HepG2 (cell line): ENCODE measurements at regions not wholly inside any gene's neighbourhood (a gene's known extent, or its start where the extent isn't known, plus 50 kb on each side); places are given as distances from the start of the nearest gene placed in this dataset.

ENCODE experiments used
- ATAC-seq: fragments of 200-7000 bp; cut with Tn5 transposase; 3 replicates; pipeline ENCODE4 v1.9.1; 2020; ENCODE audit warnings: mild to moderate bottlenecking, moderate library complexity
- BruUV-seq: library from RNA; stranded (reverse); fragments of 400-500 nt; replicated peaks from 2 replicates; lab custom pipeline; 2021; lab: Mats Ljungman, UMichigan
- CTCF ChIA-PET: fragments of 300-600 bp; formaldehyde crosslinking; extraction: SDS; loops from one replicate; lab custom pipeline; 2021; ENCODE audit warnings: low total read pairs, inconsistent platforms, low intra/inter-chr PET ratio; lab: Yijun Ruan, JAX
- POLR2A ChIA-PET: fragments of 350-600 bp; sonication (Branson Sonifier 250); formaldehyde crosslinking; loops from one replicate; lab custom pipeline; 2020; ENCODE audit warnings: antibody characterized with exemption, inconsistent platforms; lab: Yijun Ruan, JAX
- DNase-seq: peaks from one replicate; pipeline ENCODE4 v3.0.0-alpha.2; 2015; ENCODE audit warnings: low spot score
- FAIRE-seq: peaks from 3 replicates; lab custom pipeline; 2011; peaks lifted over from hg19 to GRCh38; lab: Jason Lieb, UNC
- H2AFZ ChIP-seq: one replicate; pipeline ENCODE4 v1.6.1; 2011; ENCODE audit warnings: low read length, inconsistent platforms
- H3K27ac ChIP-seq: fragments of 300-600 bp; 3 replicates; pipeline ENCODE4 v1.8.0; 2011; ENCODE audit warnings: mixed run types, mild to moderate bottlenecking, mixed read lengths, low read length, inconsistent platforms; ENCODE audit not compliant: insufficient read depth; ENCODE audit errors: extremely low read length
- H3K27me3 ChIP-seq, 2 experiments: fragments of 200-600 bp in 1 of 2; 2 replicates in 1 of 2; 3 replicates in 1 of 2; pipeline versions ENCODE4 v1.6.0 to v1.8.0; 2011; ENCODE audit warnings: low read length in 2 of 2, mild to moderate bottlenecking in 2 of 2, moderate library complexity in 2 of 2, inconsistent platforms in 1 of 2; ENCODE audit not compliant: insufficient read depth in 2 of 2, control insufficient read depth in 1 of 2
- H3K36me3 ChIP-seq, 2 experiments: fragments of 200-600 bp in 1 of 2; replicated peaks in 1 of 2; 2 replicates in 1 of 2; 3 replicates in 1 of 2; pipeline versions ENCODE4 v1.5.1 to v1.8.0; 2011; ENCODE audit warnings: low read length in 2 of 2, inconsistent platforms in 1 of 2; ENCODE audit not compliant: insufficient read depth in 2 of 2, control insufficient read depth in 1 of 2
- H3K4me1 ChIP-seq: 2 replicates; pipeline ENCODE4 v1.5.1; 2012; ENCODE audit warnings: low read length, inconsistent platforms; ENCODE audit not compliant: insufficient read depth
- H3K4me2 ChIP-seq: 2 replicates; pipeline ENCODE4 v1.6.0; 2011; ENCODE audit warnings: low read depth, low read length, inconsistent platforms
- H3K4me3 ChIP-seq, 3 experiments: fragments of 200-600 bp in 1 of 3; sonication (generic), shearing (Covaris generic) in 1 of 3; replicated peaks in 1 of 3; 2 replicates each; pipeline ENCODE4 v1.5.1; 2011 to 2016; ENCODE audit warnings: low read length in 3 of 3, inconsistent platforms in 2 of 3, low read depth in 2 of 3, mild to moderate bottlenecking in 2 of 3, control low read depth in 1 of 3, mixed read lengths in 1 of 3; ENCODE audit not compliant: insufficient read depth in 1 of 3
- H3K79me2 ChIP-seq: one replicate; pipeline ENCODE4 v1.6.1; 2011; ENCODE audit warnings: low read length, inconsistent platforms; ENCODE audit not compliant: insufficient read depth
- H3K9ac ChIP-seq: 2 replicates; pipeline ENCODE4 v1.6.0; 2011; ENCODE audit warnings: mild to moderate bottlenecking, low read depth, low read length, inconsistent platforms; ENCODE audit not compliant: insufficient read depth
- H3K9me3 ChIP-seq: 2 replicates; pipeline ENCODE4 v1.5.1; 2012; ENCODE audit warnings: mild to moderate bottlenecking, low read length
- H4K20me1 ChIP-seq: 2 replicates; pipeline ENCODE4 v1.6.0; 2011; ENCODE audit warnings: inconsistent platforms, mild to moderate bottlenecking, low read length, moderate library complexity; ENCODE audit not compliant: insufficient read depth
- ELF3 ChIP-seq: IDR thresholded peaks from 2 replicates; pipeline ENCODE4 v1.6.1; 2016; ENCODE audit warnings: missing genetic modification reagents, missing compliant biosample characterization
- MAFF ChIP-seq: IDR thresholded peaks from 2 replicates; pipeline ENCODE4 v1.6.1; 2011; ENCODE audit warnings: low read depth, low read length, improper control_type of control experiment
- MAFK ChIP-seq, 2 experiments: IDR thresholded peaks in 1 of 2; conservative IDR thresholded peaks in 1 of 2; 2 replicates each; pipeline ENCODE4 v1.6.1; 2011; ENCODE audit warnings: improper control_type of control experiment in 2 of 2, low read length in 2 of 2
- NFKBIZ ChIP-seq: IDR thresholded peaks from 2 replicates; pipeline ENCODE4 v1.6.1; 2018; ENCODE audit warnings: missing genetic modification reagents, missing compliant biosample characterization
- NONO ChIP-seq, 2 experiments: fragments of 450-650 bp in 1 of 2; sonication (generic) in 1 of 2; formaldehyde crosslinking in 1 of 2; IDR thresholded peaks in 1 of 2; conservative IDR thresholded peaks in 1 of 2; 2 replicates each; pipeline versions ENCODE4 v1.6.1 to v1.8.0; 2017 to 2022; ENCODE audit warnings: mild to moderate bottlenecking in 1 of 2, missing genetic modification reagents in 1 of 2, moderate library complexity in 1 of 2
- SAP130 ChIP-seq: IDR thresholded peaks from 2 replicates; pipeline ENCODE4 v1.6.1; 2016; ENCODE audit warnings: low read depth
- STAT6 ChIP-seq: sonication (generic); formaldehyde crosslinking; IDR thresholded peaks from 2 replicates; pipeline ENCODE4 v1.4.0; 2020; ENCODE audit warnings: missing genetic modification reagents, mild to moderate bottlenecking, borderline replicate concordance
- ZBTB20 ChIP-seq: sonication (generic); formaldehyde crosslinking; IDR thresholded peaks from 2 replicates; pipeline ENCODE4 v1.8.1; 2023; ENCODE audit warnings: missing genetic modification reagents, low read depth, mild to moderate bottlenecking, borderline replicate concordance
- ZFP90 ChIP-seq: sonication (generic); formaldehyde crosslinking; IDR thresholded peaks from 2 replicates; pipeline ENCODE4 v1.8.0; 2022; ENCODE audit warnings: missing genetic modification reagents, mild to moderate bottlenecking, inconsistent platforms, borderline replicate concordance
- ZFYVE20 ChIP-seq: sonication (generic); formaldehyde crosslinking; IDR thresholded peaks from 2 replicates; pipeline ENCODE4 v1.8.0; 2023; ENCODE audit warnings: low read depth, mild to moderate bottlenecking, moderate library complexity, missing genetic modification reagents, borderline replicate concordance
- ZMYM2 ChIP-seq: sonication (generic); formaldehyde crosslinking; IDR thresholded peaks from 2 replicates; pipeline ENCODE4 v1.8.0; 2022; ENCODE audit warnings: mild to moderate bottlenecking, missing genetic modification reagents
- ZNF296 ChIP-seq: sonication (generic); formaldehyde crosslinking; conservative IDR thresholded peaks from 2 replicates; pipeline ENCODE4 v1.5.0; 2020; ENCODE audit warnings: mild to moderate bottlenecking, missing genetic modification reagents
- ZNF414 ChIP-seq: sonication (generic); formaldehyde crosslinking; IDR thresholded peaks from 2 replicates; pipeline ENCODE4 v1.5.0; 2020; ENCODE audit warnings: missing genetic modification reagents
- ZNF629 ChIP-seq: sonication (generic); formaldehyde crosslinking; conservative IDR thresholded peaks from 2 replicates; pipeline ENCODE4 v1.5.0; 2020; ENCODE audit warnings: missing genetic modification reagents
- in situ Hi-C: cut with HindIII; loops from 2 replicates; pipeline ENCODE4 v1.10.0; 2017; ENCODE audit warnings: low pct_unique_long_range_greater_than_20kb; ENCODE audit not compliant: extremely low pct_ligation_motif_present
- intact Hi-C: fragments of 100-400 bp; cut with micrococcal nuclease; formaldehyde crosslinking; loops from one replicate; pipeline ENCODE4 v1.10.0; 2022; ENCODE audit not compliant: unreplicated experiment

- ChIA-PET POLR2A (no interaction called here), CTCF (no interaction called here)
- in situ Hi-C loops: no loop called here
These were observed 93.4 kb upstream of the SOD1 start for GRCh38 chr21:31566064-31566463.

More at GRCh38 chr21:31566064-31566463, 93.4 kb upstream of the SOD1 start:
- FAIRE-seq: no peak
- no peaks in the 10 kb centered on the region for H4K20me1 ChIP-seq
- peak; percentile 55 for ATAC-seq
- intact Hi-C loops: no loop called here
- H2AFZ ChIP-seq: no peak overlapping the region
- H3K9me3 ChIP-seq: no peaks in the 10 kb centered on the region
- peaks cover 0 to 1% of the 10 kb centered on the region in 2 experiments; a peak in 2 of 5 replicates for H3K27me3 ChIP-seq
- no peaks in the 10 kb centered on the region for H3K36me3 ChIP-seq
- TF ChIP-seq ZNF629 (CRISPR knock-in tag) (no peak), ZMYM2 (CRISPR knock-in tag) (no peak), NFKBIZ (CRISPR knock-in tag) (no peak), NONO (IDR thresholded peaks at IDR 0.05) (no peak), NONO (CRISPR knock-in tag; conservative IDR thresholded peaks at IDR 0.05) (no peak), ZNF296 (no peak), ZFYVE20 (no peak), SAP130 (no peak), STAT6 (CRISPR knock-in tag) (no peak), MAFK (conservative IDR thresholded peaks at IDR 0.05 in 1 of 2, IDR thresholded peaks at IDR 0.05 in 1 of 2; ENCODE audit: low read length in 2 of 2) (peak in 1 of 2 experiments; percentile 14; a peak in 1 of 4 replicates), ZNF414 (CRISPR knock-in tag) (no peak), MAFF (0 out of 2 replicates have a peak, but pooled peaks have one; percentile 11), ZFP90 (CRISPR knock-in tag) (no peak), ZBTB20 (CRISPR knock-in tag) (no peak), ELF3 (CRISPR knock-in tag) (no peak)
- TF ChIP-seq, all 625 proteins: peak for 2
- Histone ChIP-seq H3K9ac (no peak overlapping the region), H3K4me1 (no peaks in the 10 kb centered on the region), H3K4me3 (no peak overlapping the region), H3K79me2 (no peaks in the 10 kb centered on the region), H3K4me2 (no peak overlapping the region), H3K27ac (no peak overlapping the region)
- no TSS peak for BruUV-seq
- DNase-seq: no peak
